ENCODE measurements at regions not wholly inside any gene's neighbourhood (a gene's known extent, or its start where the extent isn't known, plus 50 kb on each side); places are given as distances from the start of the nearest gene placed in this dataset.
"Not testable (repeated sequence)": the region's sequence is repeated elsewhere in the genome, so short reads cannot be mapped to it uniquely, and the experiment has no call there.

- DNase-seq (ENCODE audit: low spot score): no peak
Observed at GRCh38 chr12:90593596-90594295, 361.2 kb downstream of the CCER1 start.

DNA sequence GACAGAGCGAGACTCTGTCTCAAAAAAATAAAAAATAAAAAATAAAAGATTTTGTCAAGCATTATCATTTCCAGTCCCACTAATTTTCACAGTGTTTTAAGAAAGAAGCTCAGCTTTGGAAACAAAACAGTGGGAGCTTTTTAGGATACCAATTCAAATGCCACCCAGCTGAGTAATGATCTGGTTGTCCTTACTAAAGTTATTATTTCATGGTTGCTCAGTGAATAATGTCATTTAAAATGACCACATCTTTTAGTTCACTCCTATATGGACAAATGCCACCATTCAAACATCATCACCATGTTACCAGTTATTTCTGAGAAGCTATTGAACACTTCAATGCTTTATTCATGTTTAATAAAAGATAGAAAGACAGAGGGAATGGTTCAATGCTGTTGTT is 365.0 kb downstream of the CCER1 start:
- DNase-seq (ENCODE audit: low spot score): no peak

- DNase-seq (ENCODE audit: low spot score): no peak
Observed at GRCh38 chr12:90585640-90586304, 369.2 kb downstream of the CCER1 start.

DNA sequence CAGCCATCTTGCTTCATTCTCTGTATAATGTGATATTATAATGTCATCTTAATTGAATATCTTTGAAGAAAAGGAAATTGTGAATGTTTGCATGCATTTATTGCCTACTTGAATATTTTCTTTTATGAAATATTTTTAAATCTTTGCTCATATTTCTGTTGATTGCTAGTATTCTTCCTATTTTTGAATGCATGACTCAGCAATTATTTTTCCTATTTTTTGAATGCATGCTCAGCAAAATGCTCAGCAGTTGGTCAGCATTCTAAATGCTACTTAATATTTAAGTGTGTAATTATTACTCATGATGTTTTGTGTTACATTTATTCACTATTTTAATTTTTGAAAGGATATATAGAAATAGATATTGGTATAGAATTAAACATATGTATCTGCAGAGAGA is 378.3 kb downstream of the CCER1 start:
- no peak for DNase-seq (ENCODE audit: low spot score)

DNA sequence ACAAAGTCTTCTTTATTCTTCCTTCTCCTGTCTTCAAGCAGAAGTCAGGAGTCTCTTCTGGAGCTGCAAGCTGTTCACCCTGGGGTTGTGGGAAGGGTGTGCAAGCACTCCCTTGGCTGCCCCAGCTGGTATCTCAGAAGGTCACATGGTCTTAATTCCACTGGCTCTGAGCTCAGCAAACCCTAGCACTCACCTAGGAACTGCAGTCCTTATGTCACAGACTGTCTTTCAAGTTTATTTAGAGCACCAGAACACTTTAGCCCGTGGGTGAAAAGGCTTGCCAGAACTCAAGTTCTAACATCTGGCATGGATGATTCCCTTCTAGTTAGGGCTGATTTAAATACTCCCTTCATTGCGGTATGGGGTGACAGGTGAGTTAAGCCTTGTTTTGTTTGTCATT is 379.0 kb downstream of the CCER1 start:
- DNase-seq (ENCODE audit: low spot score): no peak

DNA sequence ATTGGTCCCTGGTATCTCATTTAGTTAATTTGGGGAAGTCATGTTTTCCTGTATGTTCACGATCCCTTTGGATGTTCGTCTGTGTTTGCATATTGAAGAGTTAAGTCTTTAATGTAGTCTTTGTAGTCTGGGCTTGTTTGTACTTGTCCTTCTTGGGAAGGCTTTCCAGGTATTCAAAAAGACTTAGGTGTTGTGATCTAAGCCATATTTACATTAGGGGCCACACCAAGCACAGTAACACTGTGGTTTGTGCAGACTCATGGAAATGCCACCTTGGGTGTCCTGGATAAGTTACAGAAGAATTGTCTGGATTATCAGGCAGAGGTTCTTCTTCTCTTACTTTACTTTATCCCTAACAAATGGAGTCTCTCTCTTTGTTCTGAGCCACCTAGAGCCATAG is 380.3 kb downstream of the CCER1 start:
- no peak for DNase-seq (ENCODE audit: low spot score)

DNA sequence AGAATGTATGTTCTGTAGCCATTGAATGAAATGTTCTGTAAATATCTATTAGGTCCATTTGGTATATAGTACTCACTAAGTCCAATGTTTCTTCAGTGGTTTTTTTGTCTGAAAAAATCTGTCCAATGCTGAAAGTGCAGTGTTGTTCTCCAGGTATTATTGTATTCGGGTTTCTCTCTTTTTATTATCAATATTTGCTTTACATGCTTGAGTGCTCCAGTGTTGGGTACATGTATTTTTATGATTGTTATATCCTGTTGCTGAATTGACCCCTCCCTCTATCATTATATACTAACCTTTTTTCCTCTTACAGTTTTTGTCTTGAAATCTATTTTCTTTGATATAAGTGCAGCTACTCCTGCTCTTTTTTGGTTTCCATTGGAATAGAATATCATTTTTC is 382.2 kb downstream of the CCER1 start:
- no peak for DNase-seq (ENCODE audit: low spot score)

DNA sequence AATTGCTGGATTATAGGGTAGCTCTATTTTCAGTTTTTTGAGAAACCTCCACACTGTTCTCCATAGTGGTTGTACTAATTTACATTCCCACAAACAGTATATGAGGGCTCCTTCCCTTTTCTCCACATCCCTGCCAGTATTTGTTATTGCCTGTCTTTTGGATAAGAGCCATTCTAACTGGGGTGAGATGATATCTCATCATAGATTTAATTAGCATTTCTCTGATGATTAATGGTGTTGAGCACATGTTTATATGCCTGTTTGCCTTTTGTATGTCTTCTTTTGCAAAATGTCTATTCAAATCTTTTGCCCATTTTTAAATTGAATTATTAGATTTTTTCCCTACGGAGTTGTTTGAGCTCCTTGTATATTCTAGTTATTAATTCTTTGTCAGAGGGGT is 385.3 kb downstream of the CCER1 start:
- no peak for DNase-seq (ENCODE audit: low spot score)

GRCh38 chr12:90562671-90563070 is 392.3 kb downstream of the CCER1 start:
- DNase-seq (ENCODE audit: low spot score): no peak

GRCh38 chr12:90548595-90548994 is 406.4 kb downstream of the CCER1 start:
- DNase-seq (ENCODE audit: low spot score): no peak

- DNase-seq (ENCODE audit: low spot score): no peak
Observed at GRCh38 chr12:90546511-90546910, 408.5 kb downstream of the CCER1 start.

DNA sequence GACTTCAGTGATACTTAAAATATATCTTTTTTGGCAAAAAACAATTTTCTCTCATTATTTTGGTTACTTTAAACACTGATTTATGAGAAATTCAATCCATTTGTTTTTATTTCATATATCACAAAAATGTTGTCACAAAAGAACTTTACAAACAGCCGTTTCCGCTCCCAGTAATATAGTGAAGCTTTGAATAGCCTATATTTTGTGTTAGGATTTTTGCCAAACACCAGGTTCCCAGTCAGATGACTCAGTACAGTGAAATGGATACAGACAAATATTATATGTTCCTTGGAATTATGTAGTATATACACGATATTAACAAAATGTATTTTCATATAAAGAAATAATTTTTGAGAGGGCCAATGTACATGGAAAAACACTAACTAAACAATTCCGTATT is 411.1 kb downstream of the CCER1 start:
- no peak for DNase-seq (ENCODE audit: low spot score)

DNA sequence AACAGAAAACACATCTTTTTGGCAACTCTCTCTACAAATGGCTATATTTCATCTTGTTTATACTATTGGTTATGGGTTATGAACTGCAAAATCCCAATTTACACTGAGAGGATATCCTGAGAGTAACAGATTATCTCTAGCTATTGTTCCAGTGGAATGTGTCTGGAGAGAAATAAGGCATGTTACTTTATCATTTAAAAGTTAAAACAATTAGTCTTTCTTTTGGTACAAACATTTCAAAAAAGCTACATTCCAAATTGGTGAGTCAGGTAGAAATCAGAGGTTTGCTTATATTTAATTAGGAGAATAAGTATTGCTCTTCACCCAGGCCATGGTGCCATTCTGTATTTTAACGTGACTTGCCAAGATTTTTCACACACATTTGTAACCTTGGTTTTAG is 411.6 kb downstream of the CCER1 start:
- DNase-seq (ENCODE audit: low spot score): no peak

- not testable (repeated sequence) for DNase-seq (ENCODE audit: low spot score)
Observed at GRCh38 chr12:90542852-90543251, 412.1 kb downstream of the CCER1 start.

DNA sequence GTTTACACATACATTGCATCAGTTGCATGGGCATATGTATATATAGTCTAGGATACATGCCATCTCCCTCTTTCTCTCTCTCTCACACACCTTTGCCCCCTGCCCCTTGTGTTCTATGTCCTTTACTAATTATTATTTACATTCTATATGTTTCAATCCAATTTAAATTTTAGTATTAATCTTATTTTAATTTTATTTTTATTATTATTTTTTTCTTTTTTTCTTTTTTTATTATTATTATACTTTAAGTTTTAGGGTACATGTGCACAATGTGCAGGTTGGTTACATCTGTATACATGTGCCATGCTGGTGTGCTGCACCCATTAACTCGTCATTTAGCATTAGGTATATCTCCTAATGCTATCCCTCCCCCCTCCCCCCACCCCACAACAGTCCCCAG is 421.1 kb downstream of the CCER1 start:
- DNase-seq (ENCODE audit: low spot score): not testable (repeated sequence)

GRCh38 chr12:90520002-90520734 is 434.8 kb downstream of the CCER1 start:
- DNase-seq (ENCODE audit: low spot score): no peak

GRCh38 chr12:90519285-90519684 is 435.7 kb downstream of the CCER1 start:
- DNase-seq (ENCODE audit: low spot score): no peak

- DNase-seq (ENCODE audit: low spot score): no peak
Observed at GRCh38 chr12:90515199-90516175, 439.5 kb downstream of the CCER1 start.

DNA sequence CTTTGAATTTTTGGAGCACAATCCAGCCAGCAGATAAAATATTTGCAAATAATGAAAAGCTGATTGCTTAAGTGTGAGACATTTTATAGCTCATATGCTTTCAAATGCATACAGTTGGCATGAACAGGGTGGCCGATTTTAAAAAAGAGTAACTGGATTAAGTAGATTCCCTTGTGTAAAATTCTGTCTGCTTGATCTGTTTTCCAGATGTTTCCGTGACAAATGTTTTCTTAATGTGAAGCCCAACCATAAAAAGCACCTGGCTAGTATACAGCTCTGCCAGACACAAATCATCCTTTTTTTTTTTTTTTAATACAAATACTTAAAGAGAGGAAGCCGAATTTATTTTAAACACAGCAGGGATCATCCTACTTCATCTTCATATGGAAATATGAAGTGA is 440.7 kb downstream of the CCER1 start:
- DNase-seq (ENCODE audit: low spot score): no peak

DNA sequence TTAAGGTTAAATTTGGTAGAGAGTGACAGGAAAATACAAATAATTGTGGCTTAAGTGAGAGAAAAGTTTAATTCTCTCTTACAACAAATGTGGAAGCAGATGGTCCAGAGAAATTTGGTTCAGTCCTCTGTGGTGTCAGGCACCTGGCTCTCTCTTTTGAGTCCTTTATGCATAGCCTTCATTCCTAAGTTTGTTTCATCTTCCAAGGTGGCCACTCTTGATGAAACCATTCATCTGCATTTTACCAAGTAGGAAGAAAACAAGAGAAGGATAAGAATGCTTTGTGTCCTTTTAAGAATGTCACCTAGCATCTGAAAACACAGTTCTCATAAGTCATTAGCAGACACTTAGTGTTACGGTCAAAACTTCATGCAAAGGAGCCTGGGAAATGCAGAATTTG is 442.5 kb downstream of the CCER1 start:
- DNase-seq (ENCODE audit: low spot score): no peak

DNA sequence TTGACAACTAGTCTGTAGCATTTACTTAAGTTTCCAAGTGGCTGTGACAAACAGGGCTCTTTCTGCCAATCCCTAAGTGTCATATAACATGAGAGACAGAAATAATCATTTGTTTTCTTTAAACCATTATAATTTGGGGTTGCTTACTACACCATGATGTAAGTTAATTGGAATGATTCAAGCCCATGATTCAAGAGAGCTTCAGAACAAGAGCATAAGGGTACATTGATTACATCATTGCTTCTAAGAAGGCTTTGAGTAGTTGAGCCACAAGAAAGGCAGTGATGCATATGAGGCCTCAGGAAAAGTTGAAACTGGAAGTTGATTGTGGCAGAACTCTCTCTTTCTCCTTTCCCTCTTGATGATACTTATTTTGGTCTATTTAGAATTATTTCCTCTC is 444.0 kb downstream of the CCER1 start:
- no peak for DNase-seq (ENCODE audit: low spot score)

DNA sequence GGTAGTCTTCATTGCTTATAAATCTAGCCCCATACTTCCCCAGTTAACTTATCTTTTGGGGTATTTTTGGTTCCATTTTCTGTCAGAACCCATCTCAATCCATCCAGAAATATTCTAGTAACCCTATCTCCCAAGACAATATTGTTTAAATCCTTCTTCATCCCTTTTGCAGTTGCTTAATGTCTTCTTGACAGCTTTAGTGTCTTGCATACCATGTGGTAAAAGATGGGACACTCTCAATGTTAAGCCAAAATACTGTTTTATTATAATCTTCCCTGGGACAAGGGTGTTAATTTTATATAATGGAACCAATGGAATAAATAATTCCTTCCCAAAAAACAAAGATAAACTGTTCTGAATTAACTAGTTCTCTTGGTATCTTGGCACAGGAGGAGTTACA is 450.2 kb downstream of the CCER1 start:
- no peak for DNase-seq (ENCODE audit: low spot score)

All from HuH-7.5 (cell line).